ENCODE measurements at regions not wholly inside any gene's neighbourhood (a gene's known extent, or its start where the extent isn't known, plus 50 kb on each side); places are given as distances from the start of the nearest gene placed in this dataset.

GRCh38 chr12:25875661-25876060, 82.8 kb upstream of the RASSF8 start:
- no peak for DNase-seq (ENCODE audit: low read depth)
- no peak overlapping the region for H3K4me3 ChIP-seq (ENCODE audit: low read depth, low read length)
- TF ChIP-seq MAX (IDR thresholded peaks at IDR 0.05; ENCODE audit: low read depth, low read length) (no peak), CTCF (IDR thresholded peaks at IDR 0.05; ENCODE audit: low read depth, low read length) (no peak), MYC (IDR thresholded peaks at IDR 0.05; ENCODE audit: low read depth, low read length) (no peak), POLR2A (IDR thresholded peaks at IDR 0.05; ENCODE audit: extremely low read depth, insufficient read length) (no peak)

GRCh38 chr12:25876383-25877045, 82.0 kb upstream of the RASSF8 start:
- H3K4me3 ChIP-seq (ENCODE audit: low read depth, low read length): no peak overlapping the region
- TF ChIP-seq MAX (IDR thresholded peaks at IDR 0.05; ENCODE audit: low read depth, low read length): no peak
- TF ChIP-seq POLR2A (IDR thresholded peaks at IDR 0.05; ENCODE audit: extremely low read depth, insufficient read length): no peak
- no peak for TF ChIP-seq CTCF (IDR thresholded peaks at IDR 0.05; ENCODE audit: low read depth, low read length)
- no peak for TF ChIP-seq MYC (IDR thresholded peaks at IDR 0.05; ENCODE audit: low read depth, low read length)
- no peak for DNase-seq (ENCODE audit: low read depth)

- TF ChIP-seq CTCF (IDR thresholded peaks at IDR 0.05; ENCODE audit: low read depth, low read length): no peak
- TF ChIP-seq MYC (IDR thresholded peaks at IDR 0.05; ENCODE audit: low read depth, low read length): no peak
- no peak for TF ChIP-seq MAX (IDR thresholded peaks at IDR 0.05; ENCODE audit: low read depth, low read length)
- TF ChIP-seq POLR2A (IDR thresholded peaks at IDR 0.05; ENCODE audit: extremely low read depth, insufficient read length): no peak
- no peak overlapping the region for H3K4me3 ChIP-seq (ENCODE audit: low read depth, low read length)
- no peak for DNase-seq (ENCODE audit: low read depth)
These were observed 81.0 kb upstream of the RASSF8 start for GRCh38 chr12:25877446-25877845.

GRCh38 chr12:25882266-25882665, 76.2 kb upstream of the RASSF8 start:
- H3K4me3 ChIP-seq (ENCODE audit: low read depth, low read length): no peak overlapping the region
- TF ChIP-seq MYC (IDR thresholded peaks at IDR 0.05; ENCODE audit: low read depth, low read length) (no peak), MAX (IDR thresholded peaks at IDR 0.05; ENCODE audit: low read depth, low read length) (no peak), POLR2A (IDR thresholded peaks at IDR 0.05; ENCODE audit: extremely low read depth, insufficient read length) (no peak), CTCF (IDR thresholded peaks at IDR 0.05; ENCODE audit: low read depth, low read length) (no peak)
- no peak for DNase-seq (ENCODE audit: low read depth)

GRCh38 chr12:25883026-25883916, 75.2 kb upstream of the RASSF8 start:
- TF ChIP-seq MAX (IDR thresholded peaks at IDR 0.05; ENCODE audit: low read depth, low read length): no peak
- TF ChIP-seq CTCF (IDR thresholded peaks at IDR 0.05; ENCODE audit: low read depth, low read length): no peak
- no peak for TF ChIP-seq MYC (IDR thresholded peaks at IDR 0.05; ENCODE audit: low read depth, low read length)
- TF ChIP-seq POLR2A (IDR thresholded peaks at IDR 0.05; ENCODE audit: extremely low read depth, insufficient read length): no peak
- H3K4me3 ChIP-seq (ENCODE audit: low read depth, low read length): no peak overlapping the region
- DNase-seq (ENCODE audit: low read depth): no peak
